GM23338 (cell line): ENCODE measurements at regions not wholly inside any gene's neighbourhood (a gene's known extent, or its start where the extent isn't known, plus 50 kb on each side); places are given as distances from the start of the nearest gene placed in this dataset.

Experiments
- ATAC-seq: fragments of 200-7000 bp; cut with Tn5 transposase; 3 replicates; pipeline ENCODE4 v1.9.1; 2020
- DNase-seq: peaks from one replicate; pipeline ENCODE4 v3.0.0-alpha.2; 2015; ENCODE audit warnings: low spot score
- H2AFZ ChIP-seq: fragments of 200-600 bp; sonication (generic); 2 replicates; pipeline ENCODE4 v1.8.0; 2016; ENCODE audit warnings: antibody characterized with exemption, mild to moderate bottlenecking, moderate library complexity
- H3F3A ChIP-seq: fragments of 200-600 bp; sonication (generic); replicated peaks from 2 replicates; pipeline ENCODE4 v1.8.0; 2017; ENCODE audit warnings: antibody characterized with exemption, mixed run types, low read depth
- H3K27ac ChIP-seq: fragments of 200-600 bp; sonication (generic); 2 replicates; pipeline ENCODE4 v1.6.1; 2016; ENCODE audit warnings: low read depth
- H3K27me3 ChIP-seq: fragments of 200-600 bp; sonication (generic); 2 replicates; pipeline ENCODE4 v1.8.0; 2016; ENCODE audit warnings: mild to moderate bottlenecking, mixed run types, moderate library complexity; ENCODE audit not compliant: insufficient read depth
- H3K36me3 ChIP-seq: fragments of 200-600 bp; sonication (generic); 2 replicates; pipeline ENCODE4 v1.8.0; 2016; ENCODE audit warnings: mild to moderate bottlenecking; ENCODE audit not compliant: insufficient read depth
- H3K4me1 ChIP-seq: fragments of 200-600 bp; sonication (generic); 2 replicates; pipeline ENCODE4 v1.8.0; 2016; ENCODE audit warnings: mild to moderate bottlenecking, moderate library complexity; ENCODE audit not compliant: insufficient read depth
- H3K4me2 ChIP-seq: fragments of 200-600 bp; sonication (generic); 2 replicates; pipeline ENCODE4 v1.7.1; 2017; ENCODE audit warnings: mixed run types
- H3K4me3 ChIP-seq: fragments of 200-600 bp; sonication (generic); 2 replicates; pipeline ENCODE4 v1.6.1; 2016; ENCODE audit warnings: mixed run types
- H3K79me2 ChIP-seq: fragments of 200-600 bp; sonication (generic); replicated peaks from 2 replicates; pipeline ENCODE4 v1.8.0; 2017; ENCODE audit warnings: mild to moderate bottlenecking; ENCODE audit not compliant: insufficient read depth
- H3K9me2 ChIP-seq: fragments of 200-600 bp; sonication (generic); 2 replicates; pipeline ENCODE4 v1.8.0; 2017; ENCODE audit not compliant: insufficient read depth
- H4K20me1 ChIP-seq: fragments of 200-600 bp; sonication (generic); replicated peaks from 2 replicates; pipeline ENCODE4 v1.8.0; 2017; ENCODE audit warnings: mild to moderate bottlenecking; ENCODE audit not compliant: insufficient read depth
- H3K27ac Mint-ChIP-seq: 2 replicates; pipeline ENCODE4 v1.8.0; 2020; ENCODE audit warnings: inconsistent platforms, mild to moderate bottlenecking, moderate library complexity, mixed read lengths
- H3K27me3 Mint-ChIP-seq: 3 replicates; pipeline ENCODE4 v1.8.0; 2022; ENCODE audit warnings: low read depth, mild to moderate bottlenecking, moderate library complexity, mixed read lengths, inconsistent platforms; ENCODE audit not compliant: insufficient read depth, poor library complexity
- H3K36me3 Mint-ChIP-seq: 3 replicates; pipeline ENCODE4 v1.8.0; 2021; ENCODE audit warnings: low read depth, mild to moderate bottlenecking, inconsistent platforms, moderate library complexity, mixed read lengths
- H3K4me1 Mint-ChIP-seq: 3 replicates; pipeline ENCODE4 v1.8.0; 2020; ENCODE audit warnings: mild to moderate bottlenecking, inconsistent platforms, mixed read lengths
- H3K4me3 Mint-ChIP-seq: 3 replicates; pipeline ENCODE4 v1.8.0; 2021; ENCODE audit warnings: moderate library complexity, mild to moderate bottlenecking, inconsistent platforms, mixed read lengths
- H3K9me3 Mint-ChIP-seq: 3 replicates; pipeline ENCODE4 v1.8.0; 2020; ENCODE audit warnings: moderate library complexity, mild to moderate bottlenecking, inconsistent platforms, mixed read lengths
- CREB1 ChIP-seq: fragments of 250-450 bp; sonication (Bioruptor Pico); IDR thresholded peaks from 2 replicates; pipeline ENCODE4 v1.5.0; 2020; ENCODE audit warnings: low read depth, mild to moderate bottlenecking, moderate library complexity
- EZH2 ChIP-seq: fragments of 200-600 bp; sonication (generic); IDR thresholded peaks from one replicate; pipeline ENCODE4 v1.8.0; 2017; ENCODE audit warnings: antibody characterized with exemption, mild to moderate bottlenecking, low read depth; ENCODE audit not compliant: unreplicated experiment
- EZH2phosphoT487 ChIP-seq: fragments of 200-600 bp; sonication (generic); IDR thresholded peaks from one replicate; pipeline ENCODE4 v1.8.1; 2018; ENCODE audit warnings: antibody characterized with exemption; ENCODE audit not compliant: unreplicated experiment
- JUNB ChIP-seq: IDR thresholded peaks from one replicate; pipeline ENCODE4 v1.6.1; 2016; ENCODE audit warnings: antibody characterized with exemption; ENCODE audit not compliant: unreplicated experiment
- NANOG ChIP-seq: IDR thresholded peaks from 2 replicates; pipeline ENCODE4 v1.6.1; 2016; ENCODE audit warnings: antibody characterized with exemption, borderline replicate concordance
- POLR2AphosphoS5 ChIP-seq: IDR thresholded peaks from 2 replicates; pipeline ENCODE4 v1.6.1; 2016; ENCODE audit warnings: antibody characterized with exemption, low read depth
- STAT1 ChIP-seq: IDR thresholded peaks from one replicate; pipeline ENCODE4 v1.6.1; 2016; ENCODE audit warnings: antibody characterized with exemption; ENCODE audit not compliant: unreplicated experiment
- ZNF331 ChIP-seq: fragments of 250-450 bp; sonication (Bioruptor Pico); IDR thresholded peaks from 2 replicates; pipeline ENCODE4 v1.5.0; 2020; ENCODE audit warnings: low read depth, mild to moderate bottlenecking, moderate library complexity
- TF ChIP-seq, protein P1 (sequence below): IDR thresholded peaks from one replicate; pipeline ENCODE4 v1.6.1; 2018; ENCODE audit warnings: antibody characterized with exemption; ENCODE audit not compliant: unreplicated experiment
- TF ChIP-seq, protein P2 (sequence below): IDR thresholded peaks from 2 replicates; pipeline ENCODE4 v1.6.1; 2016; ENCODE audit warnings: antibody characterized with exemption
- TF ChIP-seq, protein P3 (sequence below): fragments of 250-450 bp; sonication (Bioruptor Pico); IDR thresholded peaks from 2 replicates; pipeline ENCODE4 v1.5.0; 2020; ENCODE audit warnings: mild to moderate bottlenecking, moderate library complexity

DNA sequence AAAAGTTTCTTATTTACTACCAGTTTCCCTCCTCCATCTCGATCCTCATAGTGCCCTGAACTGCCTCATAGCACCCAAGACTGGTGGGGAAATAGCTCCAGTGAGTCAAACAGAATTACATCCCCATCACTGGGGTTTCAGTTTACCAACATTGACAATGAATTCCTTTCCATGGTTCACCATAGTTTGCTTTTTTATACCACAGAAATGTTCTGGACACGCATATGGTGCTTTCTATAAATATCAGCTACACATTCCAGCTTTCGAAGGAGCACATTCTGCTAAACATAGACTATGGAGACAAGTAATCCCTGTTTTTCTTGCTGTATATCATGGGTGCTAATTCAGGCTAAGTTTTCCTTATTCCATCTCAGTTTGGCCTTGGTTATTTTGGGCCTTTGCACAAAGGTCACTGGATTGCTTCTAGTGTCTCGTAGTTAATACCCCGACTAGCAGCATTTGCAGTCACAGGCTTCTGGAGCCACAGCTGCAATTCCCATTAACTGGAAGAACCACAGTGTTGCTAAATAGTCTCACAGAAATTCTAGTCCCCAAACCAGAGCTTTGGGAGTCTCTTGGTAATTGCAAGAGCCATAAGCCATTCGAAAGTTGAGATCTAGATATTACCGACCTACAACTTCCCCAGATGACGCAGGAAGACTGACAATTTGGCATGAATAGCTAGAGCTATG lies 53.4 kb upstream of the TRPC3 start:
- no peak overlapping the region for H3K27ac Mint-ChIP-seq
- Histone ChIP-seq H3K4me3 (no peak overlapping the region), H3K4me1 (peaks cover 7% of the 10 kb centered on the region), H4K20me1 (no peaks in the 10 kb centered on the region), H2AFZ (no peak overlapping the region), H3K27me3 (no peaks in the 10 kb centered on the region), H3K9me2 (no peaks in the 10 kb centered on the region), H3K4me2 (no peak overlapping the region), H3K36me3 (no peaks in the 10 kb centered on the region), H3K79me2 (no peaks in the 10 kb centered on the region), H3K27ac (no peak overlapping the region), H3F3A (no peaks in the 10 kb centered on the region)
- no peak overlapping the region for H3K4me3 Mint-ChIP-seq
- H3K27me3 Mint-ChIP-seq: peaks cover 2% of the 10 kb centered on the region
- peaks cover 4% of the 10 kb centered on the region; the same call in 2 of the 3 replicates for H3K4me1 Mint-ChIP-seq
- ATAC-seq (no peak), DNase-seq (no peak)
- TF ChIP-seq, protein P1, sequence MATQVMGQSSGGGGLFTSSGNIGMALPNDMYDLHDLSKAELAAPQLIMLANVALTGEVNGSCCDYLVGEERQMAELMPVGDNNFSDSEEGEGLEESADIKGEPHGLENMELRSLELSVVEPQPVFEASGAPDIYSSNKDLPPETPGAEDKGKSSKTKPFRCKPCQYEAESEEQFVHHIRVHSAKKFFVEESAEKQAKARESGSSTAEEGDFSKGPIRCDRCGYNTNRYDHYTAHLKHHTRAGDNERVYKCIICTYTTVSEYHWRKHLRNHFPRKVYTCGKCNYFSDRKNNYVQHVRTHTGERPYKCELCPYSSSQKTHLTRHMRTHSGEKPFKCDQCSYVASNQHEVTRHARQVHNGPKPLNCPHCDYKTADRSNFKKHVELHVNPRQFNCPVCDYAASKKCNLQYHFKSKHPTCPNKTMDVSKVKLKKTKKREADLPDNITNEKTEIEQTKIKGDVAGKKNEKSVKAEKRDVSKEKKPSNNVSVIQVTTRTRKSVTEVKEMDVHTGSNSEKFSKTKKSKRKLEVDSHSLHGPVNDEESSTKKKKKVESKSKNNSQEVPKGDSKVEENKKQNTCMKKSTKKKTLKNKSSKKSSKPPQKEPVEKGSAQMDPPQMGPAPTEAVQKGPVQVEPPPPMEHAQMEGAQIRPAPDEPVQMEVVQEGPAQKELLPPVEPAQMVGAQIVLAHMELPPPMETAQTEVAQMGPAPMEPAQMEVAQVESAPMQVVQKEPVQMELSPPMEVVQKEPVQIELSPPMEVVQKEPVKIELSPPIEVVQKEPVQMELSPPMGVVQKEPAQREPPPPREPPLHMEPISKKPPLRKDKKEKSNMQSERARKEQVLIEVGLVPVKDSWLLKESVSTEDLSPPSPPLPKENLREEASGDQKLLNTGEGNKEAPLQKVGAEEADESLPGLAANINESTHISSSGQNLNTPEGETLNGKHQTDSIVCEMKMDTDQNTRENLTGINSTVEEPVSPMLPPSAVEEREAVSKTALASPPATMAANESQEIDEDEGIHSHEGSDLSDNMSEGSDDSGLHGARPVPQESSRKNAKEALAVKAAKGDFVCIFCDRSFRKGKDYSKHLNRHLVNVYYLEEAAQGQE: no peak
- TF ChIP-seq EZH2phosphoT487 (no peak), POLR2AphosphoS5 (no peak), NANOG (no peak), ZNF331 (CRISPR knock-in tag) (no peak), CREB1 (CRISPR knock-in tag) (no peak), STAT1 (no peak), JUNB (no peak), EZH2 (no peak)
- TF ChIP-seq, protein P2, sequence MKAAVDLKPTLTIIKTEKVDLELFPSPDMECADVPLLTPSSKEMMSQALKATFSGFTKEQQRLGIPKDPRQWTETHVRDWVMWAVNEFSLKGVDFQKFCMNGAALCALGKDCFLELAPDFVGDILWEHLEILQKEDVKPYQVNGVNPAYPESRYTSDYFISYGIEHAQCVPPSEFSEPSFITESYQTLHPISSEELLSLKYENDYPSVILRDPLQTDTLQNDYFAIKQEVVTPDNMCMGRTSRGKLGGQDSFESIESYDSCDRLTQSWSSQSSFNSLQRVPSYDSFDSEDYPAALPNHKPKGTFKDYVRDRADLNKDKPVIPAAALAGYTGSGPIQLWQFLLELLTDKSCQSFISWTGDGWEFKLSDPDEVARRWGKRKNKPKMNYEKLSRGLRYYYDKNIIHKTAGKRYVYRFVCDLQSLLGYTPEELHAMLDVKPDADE: no peak
- TF ChIP-seq, protein P3, sequence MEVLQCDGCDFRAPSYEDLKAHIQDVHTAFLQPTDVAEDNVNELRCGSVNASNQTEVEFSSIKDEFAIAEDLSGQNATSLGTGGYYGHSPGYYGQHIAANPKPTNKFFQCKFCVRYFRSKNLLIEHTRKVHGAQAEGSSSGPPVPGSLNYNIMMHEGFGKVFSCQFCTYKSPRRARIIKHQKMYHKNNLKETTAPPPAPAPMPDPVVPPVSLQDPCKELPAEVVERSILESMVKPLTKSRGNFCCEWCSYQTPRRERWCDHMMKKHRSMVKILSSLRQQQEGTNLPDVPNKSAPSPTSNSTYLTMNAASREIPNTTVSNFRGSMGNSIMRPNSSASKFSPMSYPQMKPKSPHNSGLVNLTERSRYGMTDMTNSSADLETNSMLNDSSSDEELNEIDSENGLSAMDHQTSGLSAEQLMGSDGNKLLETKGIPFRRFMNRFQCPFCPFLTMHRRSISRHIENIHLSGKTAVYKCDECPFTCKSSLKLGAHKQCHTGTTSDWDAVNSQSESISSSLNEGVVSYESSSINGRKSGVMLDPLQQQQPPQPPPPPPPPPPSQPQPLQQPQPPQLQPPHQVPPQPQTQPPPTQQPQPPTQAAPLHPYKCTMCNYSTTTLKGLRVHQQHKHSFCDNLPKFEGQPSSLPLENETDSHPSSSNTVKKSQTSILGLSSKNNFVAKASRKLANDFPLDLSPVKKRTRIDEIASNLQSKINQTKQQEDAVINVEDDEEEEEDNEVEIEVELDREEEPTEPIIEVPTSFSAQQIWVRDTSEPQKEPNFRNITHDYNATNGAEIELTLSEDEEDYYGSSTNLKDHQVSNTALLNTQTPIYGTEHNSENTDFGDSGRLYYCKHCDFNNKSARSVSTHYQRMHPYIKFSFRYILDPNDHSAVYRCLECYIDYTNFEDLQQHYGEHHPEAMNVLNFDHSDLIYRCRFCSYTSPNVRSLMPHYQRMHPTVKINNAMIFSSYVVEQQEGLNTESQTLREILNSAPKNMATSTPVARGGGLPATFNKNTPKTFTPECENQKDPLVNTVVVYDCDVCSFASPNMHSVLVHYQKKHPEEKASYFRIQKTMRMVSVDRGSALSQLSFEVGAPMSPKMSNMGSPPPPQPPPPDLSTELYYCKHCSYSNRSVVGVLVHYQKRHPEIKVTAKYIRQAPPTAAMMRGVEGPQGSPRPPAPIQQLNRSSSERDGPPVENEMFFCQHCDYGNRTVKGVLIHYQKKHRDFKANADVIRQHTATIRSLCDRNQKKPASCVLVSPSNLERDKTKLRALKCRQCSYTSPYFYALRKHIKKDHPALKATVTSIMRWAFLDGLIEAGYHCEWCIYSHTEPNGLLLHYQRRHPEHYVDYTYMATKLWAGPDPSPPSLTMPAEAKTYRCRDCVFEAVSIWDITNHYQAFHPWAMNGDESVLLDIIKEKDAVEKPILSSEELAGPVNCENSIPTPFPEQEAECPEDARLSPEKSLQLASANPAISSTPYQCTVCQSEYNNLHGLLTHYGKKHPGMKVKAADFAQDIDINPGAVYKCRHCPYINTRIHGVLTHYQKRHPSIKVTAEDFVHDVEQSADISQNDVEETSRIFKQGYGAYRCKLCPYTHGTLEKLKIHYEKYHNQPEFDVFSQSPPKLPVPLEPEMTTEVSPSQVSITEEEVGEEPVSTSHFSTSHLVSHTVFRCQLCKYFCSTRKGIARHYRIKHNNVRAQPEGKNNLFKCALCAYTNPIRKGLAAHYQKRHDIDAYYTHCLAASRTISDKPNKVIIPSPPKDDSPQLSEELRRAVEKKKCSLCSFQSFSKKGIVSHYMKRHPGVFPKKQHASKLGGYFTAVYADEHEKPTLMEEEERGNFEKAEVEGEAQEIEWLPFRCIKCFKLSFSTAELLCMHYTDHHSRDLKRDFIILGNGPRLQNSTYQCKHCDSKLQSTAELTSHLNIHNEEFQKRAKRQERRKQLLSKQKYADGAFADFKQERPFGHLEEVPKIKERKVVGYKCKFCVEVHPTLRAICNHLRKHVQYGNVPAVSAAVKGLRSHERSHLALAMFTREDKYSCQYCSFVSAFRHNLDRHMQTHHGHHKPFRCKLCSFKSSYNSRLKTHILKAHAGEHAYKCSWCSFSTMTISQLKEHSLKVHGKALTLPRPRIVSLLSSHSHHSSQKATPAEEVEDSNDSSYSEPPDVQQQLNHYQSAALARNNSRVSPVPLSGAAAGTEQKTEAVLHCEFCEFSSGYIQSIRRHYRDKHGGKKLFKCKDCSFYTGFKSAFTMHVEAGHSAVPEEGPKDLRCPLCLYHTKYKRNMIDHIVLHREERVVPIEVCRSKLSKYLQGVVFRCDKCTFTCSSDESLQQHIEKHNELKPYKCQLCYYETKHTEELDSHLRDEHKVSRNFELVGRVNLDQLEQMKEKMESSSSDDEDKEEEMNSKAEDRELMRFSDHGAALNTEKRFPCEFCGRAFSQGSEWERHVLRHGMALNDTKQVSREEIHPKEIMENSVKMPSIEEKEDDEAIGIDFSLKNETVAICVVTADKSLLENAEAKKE (CRISPR knock-in tag): no peak
- H3K9me3 Mint-ChIP-seq: no peaks in the 10 kb centered on the region
- no peaks in the 10 kb centered on the region for H3K36me3 Mint-ChIP-seq
